ENCODE measurements at regions not wholly inside any gene's neighbourhood (a gene's known extent, or its start where the extent isn't known, plus 50 kb on each side); places are given as distances from the start of the nearest gene placed in this dataset.
"Not testable (repeated sequence)": the region's sequence is repeated elsewhere in the genome, so short reads cannot be mapped to it uniquely, and the experiment has no call there.

- TF ChIP-seq, protein P1, sequence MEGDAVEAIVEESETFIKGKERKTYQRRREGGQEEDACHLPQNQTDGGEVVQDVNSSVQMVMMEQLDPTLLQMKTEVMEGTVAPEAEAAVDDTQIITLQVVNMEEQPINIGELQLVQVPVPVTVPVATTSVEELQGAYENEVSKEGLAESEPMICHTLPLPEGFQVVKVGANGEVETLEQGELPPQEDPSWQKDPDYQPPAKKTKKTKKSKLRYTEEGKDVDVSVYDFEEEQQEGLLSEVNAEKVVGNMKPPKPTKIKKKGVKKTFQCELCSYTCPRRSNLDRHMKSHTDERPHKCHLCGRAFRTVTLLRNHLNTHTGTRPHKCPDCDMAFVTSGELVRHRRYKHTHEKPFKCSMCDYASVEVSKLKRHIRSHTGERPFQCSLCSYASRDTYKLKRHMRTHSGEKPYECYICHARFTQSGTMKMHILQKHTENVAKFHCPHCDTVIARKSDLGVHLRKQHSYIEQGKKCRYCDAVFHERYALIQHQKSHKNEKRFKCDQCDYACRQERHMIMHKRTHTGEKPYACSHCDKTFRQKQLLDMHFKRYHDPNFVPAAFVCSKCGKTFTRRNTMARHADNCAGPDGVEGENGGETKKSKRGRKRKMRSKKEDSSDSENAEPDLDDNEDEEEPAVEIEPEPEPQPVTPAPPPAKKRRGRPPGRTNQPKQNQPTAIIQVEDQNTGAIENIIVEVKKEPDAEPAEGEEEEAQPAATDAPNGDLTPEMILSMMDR (IDR thresholded peaks at IDR 0.05; ENCODE audit: low read depth, low read length), result not testable (repeated sequence)
- not testable (repeated sequence) for TF ChIP-seq POLR2A (IDR thresholded peaks at IDR 0.05; ENCODE audit: extremely low read depth, insufficient read length)
Observed at GRCh38 chr6:148022279-148022678, 320.4 kb upstream of the SASH1 start.
